BJ (cell line): ENCODE measurements at regions not wholly inside any gene's neighbourhood (a gene's known extent, or its start where the extent isn't known, plus 50 kb on each side); places are given as distances from the start of the nearest gene placed in this dataset.
"Not testable (repeated sequence)": the region's sequence is repeated elsewhere in the genome, so short reads cannot be mapped to it uniquely, and the experiment has no call there.

Experiments used
- CTCF ChIA-PET: fragments of 350-600 bp; formaldehyde crosslinking; extraction: SDS; loops from one replicate; lab custom pipeline; 2021; ENCODE audit warnings: antibody characterized with exemption, inconsistent platforms; lab: Yijun Ruan, JAX
- POLR2A ChIA-PET: fragments of 300-600 bp; sonication (Branson Sonifier 250); formaldehyde crosslinking; extraction: SDS; loops from one replicate; lab custom pipeline; 2021; ENCODE audit warnings: antibody characterized with exemption; lab: Charles Lee
- DNase-seq: peaks from one replicate; pipeline ENCODE4 v3.0.0-alpha.2; 2011; ENCODE audit warnings: low read depth
- H3K27me3 ChIP-seq: 2 replicates; pipeline ENCODE4 v1.6.0; 2011; ENCODE audit warnings: low read length; ENCODE audit not compliant: control insufficient read depth, insufficient read depth
- H3K36me3 ChIP-seq: 2 replicates; pipeline ENCODE4 v1.5.1; 2011; ENCODE audit warnings: low read length; ENCODE audit not compliant: control insufficient read depth, insufficient read depth
- H3K4me3 ChIP-seq: 2 replicates; pipeline ENCODE4 v1.5.1; 2011; ENCODE audit warnings: low read depth, mild to moderate bottlenecking, control low read depth, low read length
- CTCF ChIP-seq: IDR thresholded peaks from 2 replicates; pipeline ENCODE4 v1.5.1; 2011; ENCODE audit warnings: low read depth, mild to moderate bottlenecking, control low read depth, inconsistent platforms, low read length, moderate library complexity; ENCODE audit not compliant: insufficient read depth

- Histone ChIP-seq H3K4me3 (no peak overlapping the region), H3K27me3 (no peaks in the 10 kb centered on the region), H3K36me3 (no peaks in the 10 kb centered on the region; the same call in 1 of the 2 replicates)
- POLR2A ChIA-PET = interaction anchor here (0.6 kb wide), 1 partner anchor 18 kb away, joined by 8 read pairs; no protein-coding TSS in a partner anchor
- no peak for DNase-seq
- no peak for TF ChIP-seq CTCF
- CTCF ChIA-PET = interaction anchor here (1.2 kb wide), 1 partner anchor 8 kb away, joined by 3 read pairs; no protein-coding TSS in a partner anchor
Measured at GRCh38 chr2:128414351-128414750, 95.7 kb upstream of the HS6ST1 start.

GRCh38 chr2:128414946-128415778 is 96.5 kb upstream of the HS6ST1 start:
- no peak for DNase-seq
- Histone ChIP-seq H3K4me3 (no peak overlapping the region), H3K36me3 (no peaks in the 10 kb centered on the region; the same call in 1 of the 2 replicates), H3K27me3 (no peaks in the 10 kb centered on the region)
- ChIA-PET POLR2A (interaction anchor here (0.6 kb wide), 1 partner anchor 19 kb away, joined by 8 read pairs; no protein-coding TSS in a partner anchor), CTCF (interaction anchor here (1.0 to 1.2 kb wide), 3 partner anchors 7 to 89 kb away, joined by 3 read pairs; no protein-coding TSS in a partner anchor)
- no peak for TF ChIP-seq CTCF

- Histone ChIP-seq H3K27me3 (no peaks in the 10 kb centered on the region), H3K36me3 (no peaks in the 10 kb centered on the region; the same call in 1 of the 2 replicates), H3K4me3 (no peak overlapping the region)
- CTCF ChIA-PET = interaction anchor here (1.0 to 1.2 kb wide), 2 partner anchors 21 to 90 kb away, joined by 3 read pairs; no protein-coding TSS in a partner anchor
- DNase-seq = no peak
- no peak for TF ChIP-seq CTCF
- POLR2A ChIA-PET = no interaction called here
Measured at GRCh38 chr2:128415779-128416061, 97.1 kb upstream of the HS6ST1 start.

GRCh38 chr2:128416109-128416785 is 97.6 kb upstream of the HS6ST1 start:
- DNase-seq = no peak
- no peak for TF ChIP-seq CTCF
- no peaks in the 10 kb centered on the region for H3K27me3 ChIP-seq
- CTCF ChIA-PET = interaction anchor here (1.0 to 1.2 kb wide), 2 partner anchors 21 to 90 kb away, joined by 3 read pairs; no protein-coding TSS in a partner anchor
- H3K4me3 ChIP-seq = no peak overlapping the region
- POLR2A ChIA-PET = no interaction called here
- H3K36me3 ChIP-seq = no peaks in the 10 kb centered on the region; the same call in 1 of the 2 replicates

GRCh38 chr2:128416806-128417205 is 98.1 kb upstream of the HS6ST1 start:
- ChIA-PET POLR2A (no interaction called here), CTCF (interaction anchor here (1.2 kb wide), 1 partner anchor 20 kb away, joined by 3 read pairs; no protein-coding TSS in a partner anchor)
- no peak overlapping the region for H3K4me3 ChIP-seq
- no peaks in the 10 kb centered on the region; the same call in 1 of the 2 replicates for H3K36me3 ChIP-seq
- no peaks in the 10 kb centered on the region for H3K27me3 ChIP-seq
- no peak for DNase-seq
- TF ChIP-seq CTCF = no peak

GRCh38 chr2:128417264-128417663 is 98.6 kb upstream of the HS6ST1 start:
- CTCF ChIA-PET, DNase-seq, H3K27me3 ChIP-seq, H3K36me3 ChIP-seq, H3K4me3 ChIP-seq, POLR2A ChIA-PET: not testable (repeated sequence)
